Chondrocyte (in vitro differentiated cells): ENCODE measurements at regions not wholly inside any gene's neighbourhood (a gene's known extent, or its start where the extent isn't known, plus 50 kb on each side); places are given as distances from the start of the nearest gene placed in this dataset.

Source experiments
- DNase-seq: peaks from one replicate; pipeline ENCODE4 v3.0.0; 2021; ENCODE audit warnings: mixed read lengths, low spot score
- H3K27ac Mint-ChIP-seq: one replicate; pipeline ENCODE4 v1.8.0; 2021; ENCODE audit warnings: mild to moderate bottlenecking, moderate library complexity, mixed read lengths; ENCODE audit not compliant: unreplicated experiment
- H3K27me3 Mint-ChIP-seq: 2 replicates; pipeline ENCODE4 v1.8.0; 2021; ENCODE audit warnings: low read depth, mixed read lengths
- H3K36me3 Mint-ChIP-seq: 2 replicates; pipeline ENCODE4 v1.8.0; 2021; ENCODE audit warnings: low read depth, mixed read lengths
- H3K4me1 Mint-ChIP-seq: 2 replicates; pipeline ENCODE4 v1.8.0; 2021; ENCODE audit warnings: low read depth, mild to moderate bottlenecking, mixed read lengths
- H3K4me3 Mint-ChIP-seq: one replicate; pipeline ENCODE4 v1.8.0; 2021; ENCODE audit warnings: mild to moderate bottlenecking, moderate library complexity, mixed read lengths; ENCODE audit not compliant: unreplicated experiment
- H3K9me3 Mint-ChIP-seq: 2 replicates; pipeline ENCODE4 v1.8.0; 2021; ENCODE audit warnings: low read depth, mixed read lengths
- CTCF ChIP-seq: fragments of 200-600 bp; sonication (generic); IDR thresholded peaks from 2 replicates; pipeline ENCODE4 v1.5.0; 2021; ENCODE audit warnings: antibody characterized with exemption, mild to moderate bottlenecking, moderate library complexity

- Mint-ChIP-seq H3K9me3 (no peaks in the 10 kb centered on the region), H3K27ac (no peak overlapping the region), H3K36me3 (no peaks in the 10 kb centered on the region), H3K4me3 (no peak overlapping the region), H3K27me3 (no peaks in the 10 kb centered on the region), H3K4me1 (peaks cover 36% of the 10 kb centered on the region)
- DNase-seq, result no peak
- no peak for TF ChIP-seq CTCF
Observed at GRCh38 chr9:19994296-19994695, 205.5 kb upstream of the SLC24A2 start.

GRCh38 chr9:19992556-19992955, 203.7 kb upstream of the SLC24A2 start:
- H3K36me3 Mint-ChIP-seq, result no peaks in the 10 kb centered on the region
- no peak for TF ChIP-seq CTCF
- H3K4me3 Mint-ChIP-seq, result no peak overlapping the region
- no peaks in the 10 kb centered on the region for H3K27me3 Mint-ChIP-seq
- H3K27ac Mint-ChIP-seq, result no peak overlapping the region
- no peak for DNase-seq
- no peaks in the 10 kb centered on the region for H3K9me3 Mint-ChIP-seq
- H3K4me1 Mint-ChIP-seq, result peaks cover 26% of the 10 kb centered on the region

GRCh38 chr9:19989213-19989612, 200.4 kb upstream of the SLC24A2 start:
- Mint-ChIP-seq H3K9me3 (no peaks in the 10 kb centered on the region), H3K27ac (no peak overlapping the region), H3K4me1 (peaks cover 13% of the 10 kb centered on the region), H3K4me3 (no peak overlapping the region), H3K27me3 (no peaks in the 10 kb centered on the region), H3K36me3 (no peaks in the 10 kb centered on the region)
- TF ChIP-seq CTCF, result no peak
- no peak for DNase-seq

- Mint-ChIP-seq H3K27ac (no peak overlapping the region), H3K4me3 (no peak overlapping the region), H3K36me3 (no peaks in the 10 kb centered on the region), H3K27me3 (no peaks in the 10 kb centered on the region), H3K4me1 (peaks cover 9% of the 10 kb centered on the region), H3K9me3 (no peaks in the 10 kb centered on the region)
- TF ChIP-seq CTCF, result no peak
- DNase-seq, result no peak
Observed at GRCh38 chr9:19988281-19988680, 199.4 kb upstream of the SLC24A2 start.

- Mint-ChIP-seq H3K9me3 (no peaks in the 10 kb centered on the region), H3K36me3 (no peaks in the 10 kb centered on the region), H3K27ac (no peak overlapping the region), H3K27me3 (no peaks in the 10 kb centered on the region), H3K4me1 (no peaks in the 10 kb centered on the region), H3K4me3 (no peak overlapping the region)
- no peak for DNase-seq
- no peak for TF ChIP-seq CTCF
Observed at GRCh38 chr9:19985081-19985480, 196.2 kb upstream of the SLC24A2 start.
